HUDEP-2 (cell line): ENCODE measurements at regions not wholly inside any gene's neighbourhood (a gene's known extent, or its start where the extent isn't known, plus 50 kb on each side); places are given as distances from the start of the nearest gene placed in this dataset.

Experiments used
- DNase-seq, 76 experiments: peaks; one replicate each; lab custom pipeline; 2025; ENCODE audit not compliant: unreplicated experiment in 76 of 76; lab: John Stamatoyannopoulos, UW

DNA sequence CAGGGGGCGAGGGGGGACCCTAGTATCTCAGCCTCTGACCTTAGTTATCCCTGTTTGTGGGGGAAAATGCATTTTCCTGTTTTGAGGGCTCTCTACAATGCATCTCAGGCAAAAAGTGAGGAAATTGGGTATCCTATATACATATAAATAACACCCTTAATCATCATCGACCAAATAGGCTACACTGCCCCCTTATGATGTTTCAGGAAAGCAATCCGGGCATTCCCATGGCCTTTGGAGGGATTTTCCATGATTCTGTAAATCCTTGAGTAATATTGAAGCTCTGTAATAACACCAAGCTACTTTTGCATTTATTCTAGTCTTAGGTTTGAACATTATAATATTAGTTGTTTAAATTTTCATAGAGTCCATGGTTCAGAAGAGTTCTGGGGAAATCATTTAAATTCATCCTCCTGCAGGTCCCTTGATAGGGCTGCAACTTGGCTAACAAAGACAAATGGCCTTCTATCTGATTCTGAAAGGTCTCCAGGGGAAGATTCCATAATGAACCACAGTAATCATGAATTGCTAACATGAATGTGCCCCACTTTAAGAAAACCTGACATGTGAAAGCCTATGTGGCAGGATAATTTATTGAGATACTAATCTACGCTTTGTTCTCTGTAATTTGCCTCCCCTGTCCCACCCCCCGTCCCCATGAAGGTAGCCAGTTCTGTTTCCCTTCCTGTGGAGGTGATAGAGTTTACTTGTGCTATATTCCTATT, 91.5 kb upstream of the SCOC start:
- no peak for DNase-seq

DNA sequence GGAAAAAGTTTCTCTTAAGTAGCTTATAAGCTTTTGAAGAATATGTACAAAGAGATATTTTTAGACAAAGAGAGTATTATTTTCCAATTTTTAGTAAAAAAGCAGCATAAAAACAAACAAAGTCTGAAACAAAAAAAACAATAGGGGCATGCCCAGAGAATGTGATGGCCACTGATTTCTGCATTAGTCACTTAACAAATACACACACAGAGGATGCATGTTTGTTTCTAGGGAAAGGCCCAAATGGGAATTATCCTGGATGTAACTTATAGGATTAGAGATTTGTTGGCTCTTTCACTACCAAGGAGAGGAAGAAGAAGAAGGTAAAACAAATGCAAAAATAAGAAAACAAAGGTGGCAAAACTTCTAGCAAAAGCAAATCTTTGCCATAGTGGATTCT, 95.9 kb upstream of the SCOC start:
- DNase-seq: no peak

DNA sequence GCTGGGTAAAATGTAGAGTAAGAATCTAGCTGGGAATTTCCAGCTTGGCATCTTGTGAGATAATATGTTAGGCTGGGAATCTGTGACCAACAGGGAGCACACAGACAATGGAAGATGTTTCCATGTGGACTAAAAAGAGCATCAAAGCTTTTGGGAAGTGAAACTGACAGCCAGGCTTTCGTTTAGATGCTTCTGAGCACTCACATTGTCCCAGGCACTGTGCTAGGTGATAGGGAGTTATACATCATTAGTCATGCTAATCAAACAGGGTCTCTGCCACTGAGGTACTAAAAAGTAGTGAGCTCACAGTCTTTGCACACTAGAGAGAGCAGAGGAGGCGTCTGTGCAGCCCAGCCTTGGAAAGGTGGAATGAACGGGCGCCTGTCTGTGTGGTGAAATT, 101.9 kb upstream of the SCOC start:
- DNase-seq: no peak

DNA sequence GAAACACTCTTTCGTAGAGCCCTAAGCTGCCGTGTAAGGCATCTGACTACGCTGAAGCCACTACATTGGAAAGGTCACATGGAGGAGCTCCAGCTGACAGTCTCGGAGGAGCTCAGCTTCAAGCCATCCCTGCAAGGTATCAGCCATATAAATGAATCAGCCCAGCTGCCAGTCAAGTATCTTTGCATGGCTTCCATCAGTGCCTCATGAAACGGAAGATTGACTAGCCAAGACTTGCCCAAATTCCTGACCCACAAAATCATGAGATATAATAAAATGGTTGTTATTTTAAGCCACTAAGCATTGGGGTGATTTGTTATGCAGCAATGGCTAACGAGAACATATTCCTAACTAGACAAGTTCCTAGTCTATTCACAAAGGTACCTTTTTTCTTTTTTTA, 104.1 kb upstream of the SCOC start:
- DNase-seq: no peak

- no peak for DNase-seq
These were observed 105.1 kb upstream of the SCOC start for GRCh38 chr4:140268186-140268841.

- DNase-seq: no peak
These were observed 105.9 kb upstream of the SCOC start for GRCh38 chr4:140267576-140267975.

GRCh38 chr4:140266958-140267568, 106.4 kb upstream of the SCOC start:
- DNase-seq: no peak

DNA sequence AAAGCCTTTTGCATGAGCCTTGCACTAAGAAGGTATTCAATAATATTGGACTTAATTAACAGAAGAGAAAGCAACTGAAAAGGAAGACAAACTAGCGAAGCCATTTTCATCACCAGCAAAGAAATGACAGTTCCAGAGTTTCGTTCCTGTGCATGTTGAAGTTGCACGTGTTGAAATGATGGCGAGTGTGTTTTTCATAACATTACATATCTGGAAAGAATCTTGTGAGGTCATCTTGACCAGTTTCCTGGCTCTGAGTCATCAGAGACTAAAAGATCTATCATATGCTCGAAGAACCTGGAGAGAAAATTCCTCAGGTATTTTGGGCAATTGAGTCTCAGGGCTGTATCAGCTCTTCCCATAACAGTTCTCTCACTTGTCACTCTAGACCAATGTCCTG, 106.2 kb upstream of the MAML3 start:
- DNase-seq: no peak

DNA sequence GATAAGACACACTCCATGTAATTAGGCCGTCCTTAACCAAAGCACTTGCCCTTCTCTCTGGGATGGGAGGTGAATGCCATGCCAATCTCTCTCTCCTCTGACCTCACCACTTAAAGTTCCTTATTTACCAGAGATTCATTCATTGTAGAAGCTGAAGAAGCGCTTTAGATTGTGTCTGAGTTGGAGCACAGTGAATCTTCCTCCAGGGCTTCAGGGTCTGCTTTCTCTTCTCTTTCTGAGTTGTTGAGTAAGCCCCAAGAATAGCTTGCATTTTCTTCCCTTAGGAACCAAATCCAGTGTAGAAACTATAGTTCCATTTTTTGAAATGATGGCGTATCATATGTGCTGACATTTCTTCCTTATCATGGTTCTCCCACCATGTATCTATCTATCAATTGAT, 104.5 kb upstream of the MAML3 start:
- DNase-seq: no peak

- no peak for DNase-seq
These were observed 103.7 kb upstream of the MAML3 start for GRCh38 chr4:140257461-140258305.

GRCh38 chr4:140256941-140257340, 103.0 kb upstream of the MAML3 start:
- DNase-seq: no peak

- DNase-seq: no peak
These were observed 102.4 kb upstream of the MAML3 start for GRCh38 chr4:140256335-140256734.

DNA sequence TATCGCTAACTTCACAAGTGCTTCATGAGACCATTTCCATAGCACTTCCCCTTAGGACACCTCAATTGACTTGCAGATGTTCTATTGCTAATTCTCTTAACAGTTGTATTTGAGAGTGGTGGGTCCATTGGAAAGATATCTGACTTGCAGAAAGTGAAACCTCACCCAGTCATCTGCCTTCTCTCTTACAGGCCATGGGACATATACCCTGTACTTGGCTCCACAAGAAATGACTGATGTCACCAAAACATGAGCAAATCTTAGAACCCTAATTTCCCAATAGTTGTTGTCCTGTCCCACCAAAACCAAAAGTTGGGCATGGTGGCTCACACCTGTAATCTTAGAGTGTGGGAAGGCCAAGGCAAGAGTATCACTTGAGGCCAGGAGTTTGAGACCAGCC, 101.9 kb upstream of the MAML3 start:
- DNase-seq: no peak

GRCh38 chr4:140255467-140255866, 101.5 kb upstream of the MAML3 start:
- DNase-seq: no peak

DNA sequence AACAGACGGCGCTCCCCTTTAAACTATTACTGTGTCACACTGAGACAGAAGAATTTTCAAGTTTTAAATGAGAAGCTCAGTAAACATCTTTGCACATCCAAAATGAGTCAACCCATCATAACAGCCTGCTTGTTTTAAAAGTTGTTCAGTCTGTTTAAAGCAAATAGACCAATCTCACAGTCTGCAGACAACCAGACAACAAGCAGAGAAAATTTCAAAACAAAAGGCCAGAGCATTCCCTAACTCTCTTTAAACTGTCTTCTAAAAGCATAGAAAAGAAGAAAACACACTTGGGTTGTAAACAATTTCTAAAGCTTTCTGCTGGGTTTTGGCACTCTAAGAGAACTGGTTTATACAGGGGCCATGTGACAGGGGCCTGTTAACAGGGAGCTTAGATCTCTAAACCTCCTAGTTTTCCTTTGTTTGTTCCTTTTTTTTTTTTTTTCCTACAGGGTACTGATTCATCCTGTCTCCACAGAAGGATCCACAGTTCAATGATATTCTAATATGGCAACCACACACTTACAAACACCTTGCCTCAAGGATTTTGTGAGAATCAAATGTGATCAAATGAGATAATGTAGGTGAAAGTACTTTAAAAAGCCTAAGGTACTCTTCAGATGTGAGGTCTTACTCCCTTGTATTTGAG, 100.8 kb upstream of the MAML3 start:
- DNase-seq: no peak

- DNase-seq: no peak
These were observed 99.6 kb upstream of the MAML3 start for GRCh38 chr4:140253556-140254027.

DNA sequence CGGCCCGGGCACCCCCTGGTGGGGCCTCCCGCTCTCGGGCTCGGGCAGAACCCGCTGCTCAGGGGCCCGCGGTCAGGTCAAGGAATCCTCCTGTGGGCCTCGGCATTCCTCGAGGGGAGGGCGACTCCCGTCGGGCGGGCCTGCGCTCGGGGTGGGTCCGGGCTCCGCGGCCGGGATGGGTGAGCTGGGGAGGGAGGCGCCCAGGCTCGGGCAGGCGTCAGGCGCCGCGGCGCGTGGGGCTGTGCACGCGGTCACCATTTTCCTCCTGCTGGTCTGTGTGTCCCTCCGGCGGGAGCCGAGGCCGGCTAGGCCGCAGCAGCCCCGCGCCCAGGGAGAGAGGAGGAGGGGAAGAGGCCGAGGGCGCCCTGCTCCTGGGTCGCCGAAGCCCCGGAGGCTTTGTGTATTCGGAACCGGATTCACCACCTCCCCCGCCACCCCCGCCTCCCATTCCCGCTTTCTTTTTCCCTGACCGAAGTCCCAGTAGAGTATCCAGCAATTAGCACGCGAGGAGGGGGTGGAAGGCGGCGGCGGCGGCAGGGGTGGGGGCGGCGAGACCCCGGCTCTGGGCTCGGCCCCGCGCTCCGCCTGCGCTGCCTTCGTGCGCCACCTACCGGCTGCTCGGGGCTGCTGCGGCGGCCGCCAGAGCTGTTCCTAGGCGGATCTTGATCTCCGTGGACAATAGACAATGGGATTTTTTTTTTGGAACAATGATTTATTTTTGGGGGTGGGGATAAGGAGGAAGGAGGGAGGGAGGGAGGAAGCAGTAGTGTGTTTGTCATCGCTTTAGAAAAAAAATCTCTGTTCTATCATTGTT, 99.0 kb upstream of the MAML3 start:
- peak in 25 of 76 experiments; percentile 0 to 30 (median 12) for DNase-seq

DNA sequence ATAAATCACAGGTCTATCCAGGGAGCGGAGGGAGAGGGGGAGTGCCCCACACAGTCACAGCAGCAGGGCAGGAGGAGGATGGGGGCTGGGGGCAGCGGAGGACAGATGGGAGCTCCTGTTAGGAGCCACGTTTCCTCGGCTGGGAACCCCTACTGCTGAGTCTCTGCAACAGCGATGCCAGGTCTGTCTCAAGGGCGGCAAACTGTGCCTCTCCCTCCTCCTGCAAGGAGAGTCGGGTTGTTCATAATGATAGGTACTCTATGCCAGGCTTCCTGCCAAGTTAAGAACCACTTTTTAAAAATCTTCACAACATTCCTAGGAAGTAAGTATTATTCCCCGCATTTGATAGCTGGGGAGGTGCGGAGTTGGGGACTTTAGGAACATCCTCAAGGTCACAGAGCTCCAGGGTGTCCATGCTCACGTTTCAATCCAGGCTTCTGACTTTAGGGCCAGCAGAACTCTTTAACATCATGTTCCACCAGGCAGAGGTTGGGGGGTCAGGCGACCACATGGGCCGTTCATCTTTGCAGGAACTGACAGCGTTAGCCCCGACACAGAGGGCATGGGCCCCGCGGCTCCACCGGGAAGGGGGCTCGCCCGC, 98.3 kb upstream of the MAML3 start:
- DNase-seq: no peak

DNA sequence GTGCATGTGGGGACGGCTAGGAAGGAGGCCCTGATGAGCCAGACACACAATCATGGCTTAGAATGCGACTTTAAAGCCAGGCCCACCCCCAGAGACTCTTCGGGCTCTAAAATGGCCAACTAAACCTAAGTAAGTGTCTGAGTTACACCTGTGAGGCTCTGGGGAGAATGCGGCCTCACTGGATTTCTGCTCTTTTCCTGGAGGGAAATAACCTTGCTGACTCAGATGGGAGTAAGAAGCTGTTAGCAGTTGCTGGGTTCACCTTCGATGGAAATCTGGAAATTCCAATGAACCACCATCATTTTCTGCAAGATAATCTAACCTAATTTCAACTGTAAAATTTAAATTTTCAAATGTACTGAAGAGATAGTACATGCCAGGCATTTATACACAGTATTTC, 97.6 kb upstream of the MAML3 start:
- no peak for DNase-seq
